Panc1 (cell line): ENCODE measurements at regions not wholly inside any gene's neighbourhood (a gene's known extent, or its start where the extent isn't known, plus 50 kb on each side); places are given as distances from the start of the nearest gene placed in this dataset.

Source experiments
- CTCF ChIP-seq: fragments of 450-650 bp; IDR thresholded peaks from 2 replicates; pipeline ENCODE4 v1.5.1; 2017; ENCODE audit warnings: mild to moderate bottlenecking
- TCF7L2 ChIP-seq: IDR thresholded peaks from 2 replicates; pipeline ENCODE4 v1.6.1; 2011; ENCODE audit warnings: mild to moderate bottlenecking, low read depth, low read length, inconsistent platforms

- TF ChIP-seq TCF7L2: no peak
- no peak for TF ChIP-seq CTCF
Measured at GRCh38 chr2:129224022-129224421, 755.4 kb upstream of the RAB6C start.
